HEK293 (cell line): ENCODE measurements at regions not wholly inside any gene's neighbourhood (a gene's known extent, or its start where the extent isn't known, plus 50 kb on each side); places are given as distances from the start of the nearest gene placed in this dataset.

Experiments used
- HIC1 ChIP-seq: fragments of 450-650 bp; formaldehyde crosslinking; IDR thresholded peaks from 2 replicates; pipeline ENCODE4 v1.5.1; 2016; ENCODE audit warnings: missing biosample characterization, missing genetic modification characterization
- MZF1 ChIP-seq: fragments of 450-650 bp; formaldehyde crosslinking; IDR thresholded peaks from 2 replicates; pipeline ENCODE4 v1.5.1; 2017; ENCODE audit warnings: missing biosample characterization, missing genetic modification characterization, borderline replicate concordance
- RBAK ChIP-seq: fragments of 450-650 bp; formaldehyde crosslinking; IDR thresholded peaks from 2 replicates; pipeline ENCODE4 v1.5.1; 2016; ENCODE audit warnings: missing biosample characterization, missing genetic modification characterization
- TCF7L2 ChIP-seq: IDR thresholded peaks from 2 replicates; pipeline ENCODE4 v1.6.1; 2011; ENCODE audit warnings: low read depth, mild to moderate bottlenecking, inconsistent platforms, low read length, moderate library complexity, borderline replicate concordance
- ZBTB7A ChIP-seq: fragments of 450-650 bp; formaldehyde crosslinking; IDR thresholded peaks from 2 replicates; pipeline ENCODE4 v1.5.1; 2016; ENCODE audit warnings: low read depth, missing biosample characterization, missing genetic modification characterization
- ZFP41 ChIP-seq: fragments of 450-650 bp; formaldehyde crosslinking; IDR thresholded peaks from 2 replicates; pipeline ENCODE4 v1.5.1; 2016; ENCODE audit warnings: missing biosample characterization, missing genetic modification characterization, borderline replicate concordance
- ZNF133 ChIP-seq: fragments of 450-650 bp; formaldehyde crosslinking; IDR thresholded peaks from 2 replicates; pipeline ENCODE4 v1.5.1; 2016; ENCODE audit warnings: missing biosample characterization, missing genetic modification characterization
- ZNF311 ChIP-seq: fragments of 450-650 bp; formaldehyde crosslinking; IDR thresholded peaks from 2 replicates; pipeline ENCODE4 v1.5.1; 2017; ENCODE audit warnings: missing biosample characterization, missing genetic modification characterization, borderline replicate concordance
- ZNF530 ChIP-seq: fragments of 450-650 bp; formaldehyde crosslinking; IDR thresholded peaks from 2 replicates; pipeline ENCODE4 v1.5.1; 2016; ENCODE audit warnings: low read depth, missing biosample characterization, missing genetic modification characterization
- ZNF639 ChIP-seq: fragments of 450-650 bp; formaldehyde crosslinking; IDR thresholded peaks from 2 replicates; pipeline ENCODE4 v1.5.1; 2016; ENCODE audit warnings: missing biosample characterization, missing genetic modification characterization
- ZNF785 ChIP-seq: fragments of 450-650 bp; formaldehyde crosslinking; IDR thresholded peaks from 2 replicates; pipeline ENCODE4 v1.5.1; 2016; ENCODE audit warnings: missing biosample characterization, missing genetic modification characterization
- TF ChIP-seq, protein P1 (sequence below): fragments of 450-650 bp; formaldehyde crosslinking; IDR thresholded peaks from 2 replicates; pipeline ENCODE4 v1.5.1; 2016; ENCODE audit warnings: missing biosample characterization, missing genetic modification characterization
- TF ChIP-seq, protein P2 (sequence below): fragments of 450-650 bp; formaldehyde crosslinking; IDR thresholded peaks from 2 replicates; pipeline ENCODE4 v1.5.1; 2016; ENCODE audit warnings: missing biosample characterization, missing genetic modification characterization

- no peak for TF ChIP-seq ZNF311 (tag by site-specific recombination)
- TF ChIP-seq ZFP41 (tag by site-specific recombination): no peak
- TF ChIP-seq, protein P1, sequence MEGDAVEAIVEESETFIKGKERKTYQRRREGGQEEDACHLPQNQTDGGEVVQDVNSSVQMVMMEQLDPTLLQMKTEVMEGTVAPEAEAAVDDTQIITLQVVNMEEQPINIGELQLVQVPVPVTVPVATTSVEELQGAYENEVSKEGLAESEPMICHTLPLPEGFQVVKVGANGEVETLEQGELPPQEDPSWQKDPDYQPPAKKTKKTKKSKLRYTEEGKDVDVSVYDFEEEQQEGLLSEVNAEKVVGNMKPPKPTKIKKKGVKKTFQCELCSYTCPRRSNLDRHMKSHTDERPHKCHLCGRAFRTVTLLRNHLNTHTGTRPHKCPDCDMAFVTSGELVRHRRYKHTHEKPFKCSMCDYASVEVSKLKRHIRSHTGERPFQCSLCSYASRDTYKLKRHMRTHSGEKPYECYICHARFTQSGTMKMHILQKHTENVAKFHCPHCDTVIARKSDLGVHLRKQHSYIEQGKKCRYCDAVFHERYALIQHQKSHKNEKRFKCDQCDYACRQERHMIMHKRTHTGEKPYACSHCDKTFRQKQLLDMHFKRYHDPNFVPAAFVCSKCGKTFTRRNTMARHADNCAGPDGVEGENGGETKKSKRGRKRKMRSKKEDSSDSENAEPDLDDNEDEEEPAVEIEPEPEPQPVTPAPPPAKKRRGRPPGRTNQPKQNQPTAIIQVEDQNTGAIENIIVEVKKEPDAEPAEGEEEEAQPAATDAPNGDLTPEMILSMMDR: no peak
- no peak for TF ChIP-seq ZNF530 (tag by site-specific recombination)
- no peak for TF ChIP-seq ZBTB7A
- TF ChIP-seq, protein P2, sequence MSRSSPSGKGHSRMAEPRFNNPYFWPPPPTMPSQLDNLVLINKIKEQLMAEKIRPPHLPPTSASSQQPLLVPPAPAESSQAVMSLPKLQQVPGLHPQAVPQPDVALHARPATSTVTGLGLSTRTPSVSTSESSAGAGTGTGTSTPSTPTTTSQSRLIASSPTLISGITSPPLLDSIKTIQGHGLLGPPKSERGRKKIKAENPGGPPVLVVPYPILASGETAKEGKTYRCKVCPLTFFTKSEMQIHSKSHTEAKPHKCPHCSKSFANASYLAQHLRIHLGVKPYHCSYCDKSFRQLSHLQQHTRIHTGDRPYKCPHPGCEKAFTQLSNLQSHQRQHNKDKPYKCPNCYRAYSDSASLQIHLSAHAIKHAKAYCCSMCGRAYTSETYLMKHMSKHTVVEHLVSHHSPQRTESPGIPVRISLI (tag by site-specific recombination): no peak
- no peak for TF ChIP-seq MZF1 (tag by site-specific recombination)
- TF ChIP-seq HIC1 (tag by site-specific recombination): no peak
- no peak for TF ChIP-seq ZNF133 (tag by site-specific recombination)
- no peak for TF ChIP-seq RBAK
- TF ChIP-seq ZNF639 (tag by site-specific recombination): no peak
- TF ChIP-seq ZNF785 (tag by site-specific recombination): no peak
- no peak for TF ChIP-seq TCF7L2
Observed at GRCh38 chr11:70894566-70895365, 357.6 kb downstream of the SHANK2 start.
